A673 (cell line): ENCODE measurements at regions not wholly inside any gene's neighbourhood (a gene's known extent, or its start where the extent isn't known, plus 50 kb on each side); places are given as distances from the start of the nearest gene placed in this dataset.

Experiments
- BruUV-seq: library from RNA; stranded (reverse); fragments of 400-500 nt; replicated peaks from 2 replicates; lab custom pipeline; 2021; lab: Mats Ljungman, UMichigan
- CTCF ChIA-PET: fragments of 300-600 bp; sonication (Branson Sonifier 250); formaldehyde crosslinking; loops from one replicate; lab custom pipeline; 2022; ENCODE audit warnings: antibody characterized with exemption; lab: Charles Lee
- POLR2A ChIA-PET: fragments of 300-600 bp; sonication (Branson Sonifier 250); formaldehyde crosslinking; loops from one replicate; lab custom pipeline; 2022; ENCODE audit warnings: antibody characterized with exemption; ENCODE audit not compliant: low non-redundant PET; lab: Charles Lee
- DNase-seq: peaks from one replicate; pipeline ENCODE4 v3.0.0-alpha.2; 2015; ENCODE audit warnings: low spot score
- H3K27ac ChIP-seq: fragments of 200-600 bp; sonication (generic); 2 replicates; pipeline ENCODE4 v1.5.1; 2016; ENCODE audit warnings: mixed run types, low read depth, mild to moderate bottlenecking, mixed read lengths, antibody characterized with exemption, low read length; ENCODE audit not compliant: poor library complexity, severe bottlenecking
- H3K27me3 ChIP-seq: fragments of 200-600 bp; sonication (generic); replicated peaks from 2 replicates; pipeline ENCODE4 v1.6.1; 2017; ENCODE audit warnings: mixed run types, low read depth, mild to moderate bottlenecking, mixed read lengths, antibody characterized with exemption, low read length; ENCODE audit not compliant: insufficient read depth, poor library complexity
- H3K36me3 ChIP-seq: fragments of 200-600 bp; sonication (generic); 2 replicates; pipeline ENCODE4 v1.6.1; 2016; ENCODE audit warnings: mixed run types, mild to moderate bottlenecking, mixed read lengths, antibody characterized with exemption, low read length; ENCODE audit not compliant: insufficient read depth, poor library complexity, severe bottlenecking
- H3K4me1 ChIP-seq: fragments of 200-600 bp; sonication (generic); 2 replicates; pipeline ENCODE4 v1.6.1; 2017; ENCODE audit warnings: mixed run types, mild to moderate bottlenecking, mixed read lengths, antibody characterized with exemption, low read length; ENCODE audit not compliant: insufficient read depth, poor library complexity, severe bottlenecking
- H3K4me3 ChIP-seq: fragments of 200-600 bp; sonication (generic); 2 replicates; pipeline ENCODE4 v1.5.1; 2016; ENCODE audit warnings: low read depth, mixed run types, mild to moderate bottlenecking, mixed read lengths, low read length; ENCODE audit not compliant: poor library complexity, severe bottlenecking
- H3K9me3 ChIP-seq: fragments of 200-600 bp; sonication (generic); 2 replicates; pipeline ENCODE4 v1.6.1; 2016; ENCODE audit warnings: mixed run types, low read depth, mild to moderate bottlenecking, mixed read lengths, antibody characterized with exemption, low read length; ENCODE audit not compliant: poor library complexity, severe bottlenecking
- EZH2 ChIP-seq: fragments of 200-600 bp; sonication (generic); IDR thresholded peaks from 2 replicates; pipeline ENCODE4 v1.6.1; 2017; ENCODE audit warnings: borderline replicate concordance, low read depth, mild to moderate bottlenecking, mixed read lengths, antibody characterized with exemption, low read length; ENCODE audit not compliant: poor library complexity, severe bottlenecking
- intact Hi-C: fragments of 100-400 bp; cut with micrococcal nuclease; formaldehyde crosslinking; loops from one replicate; pipeline ENCODE4 v1.10.0; 2022; ENCODE audit not compliant: unreplicated experiment
- TF ChIP-seq, protein P1 (sequence below): fragments of 300-800, 200-600 bp; sonication (generic); conservative IDR thresholded peaks from 2 replicates; pipeline ENCODE4 v1.5.1; 2017; ENCODE audit warnings: low read depth, mild to moderate bottlenecking, antibody characterized with exemption, low read length, moderate library complexity, mixed read lengths

DNA sequence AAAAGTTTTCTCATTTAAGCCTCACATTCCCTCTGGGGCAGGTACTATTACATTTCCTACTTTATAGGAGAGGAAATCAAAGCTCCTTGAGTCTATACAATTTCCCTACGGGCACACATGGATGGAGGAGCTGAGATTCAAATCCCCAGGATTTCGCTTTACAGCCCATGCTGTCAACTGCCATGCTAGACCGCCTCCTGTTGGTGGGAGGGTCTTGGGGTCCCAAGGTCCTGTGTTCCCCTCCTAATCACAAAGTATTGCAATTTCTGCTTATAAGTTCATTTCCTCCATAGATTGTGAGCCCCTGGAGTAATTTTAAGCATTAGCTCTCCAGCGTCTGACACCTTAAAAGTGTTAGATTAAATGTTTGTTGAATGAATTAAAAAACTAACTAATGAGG lies 95.9 kb upstream of the SMARCA2 start:
- no peak for TF ChIP-seq EZH2
- TF ChIP-seq, protein P1, sequence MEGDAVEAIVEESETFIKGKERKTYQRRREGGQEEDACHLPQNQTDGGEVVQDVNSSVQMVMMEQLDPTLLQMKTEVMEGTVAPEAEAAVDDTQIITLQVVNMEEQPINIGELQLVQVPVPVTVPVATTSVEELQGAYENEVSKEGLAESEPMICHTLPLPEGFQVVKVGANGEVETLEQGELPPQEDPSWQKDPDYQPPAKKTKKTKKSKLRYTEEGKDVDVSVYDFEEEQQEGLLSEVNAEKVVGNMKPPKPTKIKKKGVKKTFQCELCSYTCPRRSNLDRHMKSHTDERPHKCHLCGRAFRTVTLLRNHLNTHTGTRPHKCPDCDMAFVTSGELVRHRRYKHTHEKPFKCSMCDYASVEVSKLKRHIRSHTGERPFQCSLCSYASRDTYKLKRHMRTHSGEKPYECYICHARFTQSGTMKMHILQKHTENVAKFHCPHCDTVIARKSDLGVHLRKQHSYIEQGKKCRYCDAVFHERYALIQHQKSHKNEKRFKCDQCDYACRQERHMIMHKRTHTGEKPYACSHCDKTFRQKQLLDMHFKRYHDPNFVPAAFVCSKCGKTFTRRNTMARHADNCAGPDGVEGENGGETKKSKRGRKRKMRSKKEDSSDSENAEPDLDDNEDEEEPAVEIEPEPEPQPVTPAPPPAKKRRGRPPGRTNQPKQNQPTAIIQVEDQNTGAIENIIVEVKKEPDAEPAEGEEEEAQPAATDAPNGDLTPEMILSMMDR: no peak
- ChIA-PET CTCF (no interaction called here), POLR2A (no interaction called here)
- Histone ChIP-seq H3K4me3 (no peak overlapping the region), H3K27ac (no peak overlapping the region), H3K27me3 (no peaks in the 10 kb centered on the region), H3K4me1 (peaks cover 8% of the 10 kb centered on the region), H3K36me3 (no peaks in the 10 kb centered on the region), H3K9me3 (no peaks in the 10 kb centered on the region)
- intact Hi-C loops: no loop called here
- no peak for DNase-seq
- BruUV-seq: no TSS peak

DNA sequence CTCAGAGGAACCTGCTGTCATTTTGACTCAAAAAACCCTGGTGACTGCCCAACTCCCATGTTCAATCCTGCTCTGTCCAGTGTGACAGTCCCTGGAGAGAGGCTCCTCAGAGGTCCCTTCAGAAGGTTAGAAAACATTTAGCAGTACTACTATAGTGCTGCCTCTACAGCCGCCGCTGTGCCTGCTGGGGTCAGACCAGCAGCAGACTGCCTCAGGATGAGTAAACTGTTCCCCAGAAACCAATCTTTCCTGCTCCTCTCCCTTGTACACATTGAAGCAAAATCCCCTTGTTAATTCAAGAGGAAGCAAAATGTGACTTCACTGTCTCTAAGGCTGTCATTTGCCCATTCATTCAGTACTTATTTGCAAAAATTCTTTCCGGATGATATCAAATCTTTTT lies 94.8 kb upstream of the SMARCA2 start:
- Histone ChIP-seq H3K27me3 (no peaks in the 10 kb centered on the region), H3K27ac (no peak overlapping the region), H3K9me3 (no peaks in the 10 kb centered on the region), H3K36me3 (no peaks in the 10 kb centered on the region), H3K4me1 (peaks cover 8% of the 10 kb centered on the region), H3K4me3 (no peak overlapping the region)
- DNase-seq: no peak
- TF ChIP-seq EZH2: no peak
- TF ChIP-seq, protein P1: no peak
- CTCF ChIA-PET: no interaction called here
- POLR2A ChIA-PET: no interaction called here
- intact Hi-C loops: no loop called here
- no TSS peak for BruUV-seq

DNA sequence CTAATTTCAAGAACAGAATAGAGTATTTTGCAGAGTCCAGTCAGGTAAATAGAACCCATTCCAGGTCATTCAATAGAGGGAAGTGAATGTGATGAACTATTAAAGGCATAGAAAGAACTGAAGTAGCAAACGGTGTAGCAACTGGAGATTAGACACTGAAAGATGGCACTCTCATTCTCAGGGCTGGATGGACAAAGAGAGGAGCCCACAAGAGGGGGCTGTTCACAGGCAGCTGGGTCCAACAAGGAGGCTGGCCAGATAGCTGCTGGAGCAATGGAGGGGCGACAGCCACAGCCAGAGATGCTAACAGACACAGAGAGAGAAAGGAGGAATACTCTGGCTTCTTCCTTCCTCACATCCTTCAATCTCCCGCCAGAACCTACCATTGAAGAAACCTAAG lies 93.1 kb upstream of the SMARCA2 start:
- H3K4me1 ChIP-seq: peaks cover 8% of the 10 kb centered on the region
- BruUV-seq: no TSS peak
- no peak overlapping the region for H3K27ac ChIP-seq
- ChIA-PET POLR2A (no interaction called here), CTCF (no interaction called here)
- intact Hi-C loops: no loop called here
- H3K9me3 ChIP-seq: no peaks in the 10 kb centered on the region
- no peaks in the 10 kb centered on the region for H3K27me3 ChIP-seq
- no peak for DNase-seq
- no peaks in the 10 kb centered on the region for H3K36me3 ChIP-seq
- TF ChIP-seq, protein P1: peak; percentile 26; the same call in 1 of the 2 replicates
- no peak for TF ChIP-seq EZH2
- H3K4me3 ChIP-seq: no peak overlapping the region
